ENCODE measurements at regions not wholly inside any gene's neighbourhood (a gene's known extent, or its start where the extent isn't known, plus 50 kb on each side); places are given as distances from the start of the nearest gene placed in this dataset.

DNA sequence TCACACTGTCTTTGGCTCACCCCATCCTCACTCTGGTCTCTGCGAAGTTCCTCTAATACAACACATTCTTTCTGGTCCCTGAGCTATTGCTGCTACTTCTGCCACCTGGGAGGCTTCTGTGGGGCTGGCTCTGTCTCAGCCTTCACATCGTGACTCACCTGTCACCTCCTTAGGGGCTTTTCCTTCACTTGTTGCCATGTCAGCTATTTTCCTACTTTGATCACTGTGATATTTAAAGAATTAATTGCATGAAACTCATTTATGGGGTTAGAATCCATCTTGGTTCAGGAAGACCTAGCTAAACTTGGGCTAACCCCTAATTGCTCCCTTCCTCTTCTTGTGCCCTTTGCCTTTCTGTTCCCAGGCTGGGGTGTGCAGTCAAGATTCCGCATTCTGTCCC, 346.9 kb downstream of the WDR72 start:
- H3F3A ChIP-seq (ENCODE audit: insufficient read depth) = no peaks in the 10 kb centered on the region
- no peaks in the 10 kb centered on the region for H3K9me3 ChIP-seq (ENCODE audit: insufficient read depth, low read length)
- no peaks in the 10 kb centered on the region for H3K27me3 ChIP-seq (ENCODE audit: low read length)
- H3K4me3 ChIP-seq (ENCODE audit: insufficient read depth, low read length, poor library complexity, severe bottlenecking) = no peak overlapping the region
- H3K36me3 ChIP-seq (ENCODE audit: low read length) = no peaks in the 10 kb centered on the region
- H3K9ac ChIP-seq (ENCODE audit: low read length) = no peak overlapping the region
- TF ChIP-seq CTCF (IDR thresholded peaks at IDR 0.05; ENCODE audit: insufficient read depth, low read length, poor library complexity, severe bottlenecking) (no peak), EZH2phosphoT487 (conservative IDR thresholded peaks at IDR 0.05; ENCODE audit: low read length) (no peak)
- no peak overlapping the region for H2AFZ ChIP-seq (ENCODE audit: low read depth, low read length, severe bottlenecking)
- no peak overlapping the region for H3K27ac ChIP-seq (ENCODE audit: low read depth, low read length)
- H3K79me2 ChIP-seq (ENCODE audit: insufficient read depth, low read length) = no peaks in the 10 kb centered on the region
- H3K4me2 ChIP-seq (ENCODE audit: low read depth, low read length, poor library complexity, severe bottlenecking) = no peak overlapping the region
- H3K9me2 ChIP-seq (replicated peaks; ENCODE audit: insufficient read depth, low read length) = no peaks in the 10 kb centered on the region
- H4K20me1 ChIP-seq (ENCODE audit: low read depth, low read length) = no peaks in the 10 kb centered on the region

GRCh38 chr15:53404930-53405493, 354.5 kb downstream of the WDR72 start:
- Histone ChIP-seq H3F3A (ENCODE audit: insufficient read depth) (no peaks in the 10 kb centered on the region), H3K4me2 (ENCODE audit: low read depth, low read length, poor library complexity, severe bottlenecking) (no peak overlapping the region), H3K36me3 (ENCODE audit: low read length) (no peaks in the 10 kb centered on the region), H3K79me2 (ENCODE audit: insufficient read depth, low read length) (no peaks in the 10 kb centered on the region), H3K27me3 (ENCODE audit: low read length) (no peaks in the 10 kb centered on the region), H3K4me3 (ENCODE audit: insufficient read depth, low read length, poor library complexity, severe bottlenecking) (no peak overlapping the region), H3K9me2 (replicated peaks; ENCODE audit: insufficient read depth, low read length) (no peaks in the 10 kb centered on the region), H3K9me3 (ENCODE audit: insufficient read depth, low read length) (no peaks in the 10 kb centered on the region), H4K20me1 (ENCODE audit: low read depth, low read length) (no peaks in the 10 kb centered on the region), H3K9ac (ENCODE audit: low read length) (no peak overlapping the region), H2AFZ (ENCODE audit: low read depth, low read length, severe bottlenecking) (no peak overlapping the region), H3K27ac (ENCODE audit: low read depth, low read length) (no peak overlapping the region)
- TF ChIP-seq CTCF (IDR thresholded peaks at IDR 0.05; ENCODE audit: insufficient read depth, low read length, poor library complexity, severe bottlenecking) (no peak), EZH2phosphoT487 (conservative IDR thresholded peaks at IDR 0.05; ENCODE audit: low read length) (no peak)

DNA sequence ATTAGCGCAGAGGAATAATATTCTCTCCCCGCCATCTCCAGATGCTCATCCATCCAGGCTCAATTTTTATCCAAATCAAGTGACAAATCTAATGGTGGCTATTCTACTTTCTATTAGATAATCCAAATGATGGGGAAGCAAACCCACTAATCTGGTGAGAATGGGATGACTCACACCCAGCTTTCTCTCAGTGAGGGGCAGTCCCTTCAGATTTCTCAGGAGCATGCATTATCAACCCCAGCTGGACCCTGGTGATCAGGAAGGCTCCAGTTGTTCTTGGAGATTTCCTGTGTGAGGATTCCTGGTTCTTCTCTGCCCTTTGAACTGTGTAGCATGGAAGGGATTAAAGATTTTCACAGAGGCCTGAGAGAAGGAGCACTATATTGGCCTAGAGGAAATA, 358.0 kb downstream of the WDR72 start:
- no peak overlapping the region for H2AFZ ChIP-seq (ENCODE audit: low read depth, low read length, severe bottlenecking)
- no peaks in the 10 kb centered on the region for H4K20me1 ChIP-seq (ENCODE audit: low read depth, low read length)
- no peaks in the 10 kb centered on the region for H3K79me2 ChIP-seq (ENCODE audit: insufficient read depth, low read length)
- no peak overlapping the region for H3K9ac ChIP-seq (ENCODE audit: low read length)
- no peak overlapping the region for H3K27ac ChIP-seq (ENCODE audit: low read depth, low read length)
- no peaks in the 10 kb centered on the region for H3K36me3 ChIP-seq (ENCODE audit: low read length)
- no peaks in the 10 kb centered on the region for H3K27me3 ChIP-seq (ENCODE audit: low read length)
- H3F3A ChIP-seq (ENCODE audit: insufficient read depth) = no peaks in the 10 kb centered on the region
- no peak overlapping the region for H3K4me3 ChIP-seq (ENCODE audit: insufficient read depth, low read length, poor library complexity, severe bottlenecking)
- H3K4me2 ChIP-seq (ENCODE audit: low read depth, low read length, poor library complexity, severe bottlenecking) = no peak overlapping the region
- H3K9me2 ChIP-seq (replicated peaks; ENCODE audit: insufficient read depth, low read length) = no peaks in the 10 kb centered on the region
- H3K9me3 ChIP-seq (ENCODE audit: insufficient read depth, low read length) = no peaks in the 10 kb centered on the region
- TF ChIP-seq EZH2phosphoT487 (conservative IDR thresholded peaks at IDR 0.05; ENCODE audit: low read length) (no peak), CTCF (IDR thresholded peaks at IDR 0.05; ENCODE audit: insufficient read depth, low read length, poor library complexity, severe bottlenecking) (no peak)

Data from SU-DHL-6 (cell line).